Activated CD8-positive, alpha-beta T cell treated with anti-CD3 and anti-CD28 coated beads for 36 hours (primary cell): ENCODE measurements at regions not wholly inside any gene's neighbourhood (a gene's known extent, or its start where the extent isn't known, plus 50 kb on each side); places are given as distances from the start of the nearest gene placed in this dataset.

ENCODE experiments used
- ATAC-seq: fragments of 200-7000 bp; cut with Tn5 transposase; one replicate; pipeline ENCODE4 v1.10.0; 2021; ENCODE audit warnings: mild to moderate bottlenecking, moderate library complexity
- CTCF ChIA-PET: fragments of 350-600 bp; sonication (Branson Sonifier 250); formaldehyde crosslinking; loops from one replicate; lab custom pipeline; 2021; ENCODE audit warnings: antibody characterized with exemption; lab: Charles Lee
- POLR2A ChIA-PET: fragments of 350-600 bp; sonication (Branson Sonifier 250); formaldehyde crosslinking; loops from one replicate; lab custom pipeline; 2021; ENCODE audit warnings: antibody characterized with exemption; lab: Charles Lee
- DNase-seq: peaks from one replicate; pipeline ENCODE4 v3.0.0-alpha.2; 2020
- H3K27ac Mint-ChIP-seq: one replicate; pipeline ENCODE4 v1.8.0; 2021; ENCODE audit warnings: mild to moderate bottlenecking, mixed read lengths
- H3K27me3 Mint-ChIP-seq: one replicate; pipeline ENCODE4 v1.8.0; 2021; ENCODE audit warnings: mixed read lengths
- H3K36me3 Mint-ChIP-seq: one replicate; pipeline ENCODE4 v1.8.0; 2021; ENCODE audit warnings: low read depth, mixed read lengths
- H3K4me1 Mint-ChIP-seq: one replicate; pipeline ENCODE4 v1.8.0; 2021; ENCODE audit warnings: low read depth, mixed read lengths
- H3K4me3 Mint-ChIP-seq: one replicate; pipeline ENCODE4 v1.8.0; 2021; ENCODE audit warnings: mild to moderate bottlenecking, moderate library complexity, mixed read lengths
- H3K9me3 Mint-ChIP-seq: one replicate; pipeline ENCODE4 v1.8.0; 2021; ENCODE audit warnings: mixed read lengths
- intact Hi-C: fragments of 100-400 bp; cut with micrococcal nuclease; formaldehyde crosslinking; loops from one replicate; pipeline ENCODE4 v1.10.0; 2022
- TF ChIP-seq, protein P1 (sequence below): fragments of 200-600 bp; IDR thresholded peaks from one replicate; pipeline ENCODE4 v1.8.0; 2022; ENCODE audit warnings: antibody characterized with exemption, mild to moderate bottlenecking

DNA sequence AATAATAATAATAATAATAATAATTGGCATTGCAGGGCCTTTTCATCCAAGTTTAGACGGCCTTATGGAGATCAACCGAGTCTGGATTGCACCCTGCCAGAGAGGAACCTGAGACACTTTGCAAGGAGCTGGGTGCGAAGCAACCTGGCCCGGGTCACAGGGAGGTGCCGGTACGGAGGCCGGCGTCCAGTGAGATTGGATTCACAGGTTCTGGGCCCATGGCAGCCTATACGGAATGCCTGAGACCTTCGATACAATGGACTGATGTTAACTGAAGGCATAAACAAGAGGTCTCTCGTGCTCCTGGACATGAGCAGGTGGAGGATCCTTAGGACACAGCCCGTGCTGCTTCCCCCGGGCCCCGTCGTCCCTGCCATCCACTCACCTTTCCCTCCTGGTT is 416.5 kb upstream of the SALL3 start:
- DNase-seq (no peak), ATAC-seq (no peak)
- TF ChIP-seq, protein P1, sequence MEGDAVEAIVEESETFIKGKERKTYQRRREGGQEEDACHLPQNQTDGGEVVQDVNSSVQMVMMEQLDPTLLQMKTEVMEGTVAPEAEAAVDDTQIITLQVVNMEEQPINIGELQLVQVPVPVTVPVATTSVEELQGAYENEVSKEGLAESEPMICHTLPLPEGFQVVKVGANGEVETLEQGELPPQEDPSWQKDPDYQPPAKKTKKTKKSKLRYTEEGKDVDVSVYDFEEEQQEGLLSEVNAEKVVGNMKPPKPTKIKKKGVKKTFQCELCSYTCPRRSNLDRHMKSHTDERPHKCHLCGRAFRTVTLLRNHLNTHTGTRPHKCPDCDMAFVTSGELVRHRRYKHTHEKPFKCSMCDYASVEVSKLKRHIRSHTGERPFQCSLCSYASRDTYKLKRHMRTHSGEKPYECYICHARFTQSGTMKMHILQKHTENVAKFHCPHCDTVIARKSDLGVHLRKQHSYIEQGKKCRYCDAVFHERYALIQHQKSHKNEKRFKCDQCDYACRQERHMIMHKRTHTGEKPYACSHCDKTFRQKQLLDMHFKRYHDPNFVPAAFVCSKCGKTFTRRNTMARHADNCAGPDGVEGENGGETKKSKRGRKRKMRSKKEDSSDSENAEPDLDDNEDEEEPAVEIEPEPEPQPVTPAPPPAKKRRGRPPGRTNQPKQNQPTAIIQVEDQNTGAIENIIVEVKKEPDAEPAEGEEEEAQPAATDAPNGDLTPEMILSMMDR = no peak
- Mint-ChIP-seq H3K27me3 (peaks cover 2% of the 10 kb centered on the region), H3K4me3 (no peak overlapping the region), H3K36me3 (no peaks in the 10 kb centered on the region), H3K4me1 (no peaks in the 10 kb centered on the region), H3K27ac (no peak overlapping the region), H3K9me3 (peaks cover 5% of the 10 kb centered on the region)
- CTCF ChIA-PET = no interaction called here
- POLR2A ChIA-PET = no interaction called here
- intact Hi-C loops = no loop called here

DNA sequence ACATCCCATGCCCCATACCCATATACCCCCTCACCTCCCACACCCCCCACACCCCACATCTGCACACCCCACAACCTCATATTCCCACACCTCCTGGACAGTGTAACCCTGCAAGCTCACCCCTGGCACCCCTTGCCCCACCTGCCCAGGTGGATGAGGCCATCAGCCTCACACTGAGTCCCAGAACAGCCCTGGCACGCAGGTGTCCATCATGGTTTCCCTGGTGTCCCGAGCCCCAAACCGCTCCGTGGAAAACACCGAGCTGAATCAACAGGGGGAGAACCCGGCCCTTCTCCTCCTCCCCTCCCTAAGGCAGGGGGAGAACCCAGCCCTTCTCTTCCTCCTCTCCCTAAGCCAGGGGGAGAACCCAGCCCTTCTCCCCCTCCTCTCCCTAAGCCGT is 415.6 kb upstream of the SALL3 start:
- intact Hi-C loops = no loop called here

DNA sequence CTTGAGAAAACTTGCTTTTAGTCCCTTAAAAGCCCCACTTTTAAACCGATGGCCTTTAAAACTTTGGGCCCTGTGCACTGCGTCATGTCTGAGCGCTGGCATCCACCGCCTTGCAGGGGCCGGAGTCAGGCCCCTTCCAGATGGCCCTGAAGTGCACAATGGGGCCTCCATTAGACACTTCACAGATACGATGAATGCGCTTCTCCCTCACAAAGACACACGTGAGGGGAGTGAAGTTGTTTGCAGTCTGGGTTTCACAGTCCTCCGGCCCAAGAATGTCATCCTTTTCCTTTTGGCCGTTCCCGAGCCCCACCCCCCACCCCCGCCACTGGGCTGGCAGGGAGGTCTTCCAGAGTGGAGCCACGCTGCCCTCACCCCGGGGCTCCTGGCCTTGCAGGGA is 415.1 kb upstream of the SALL3 start:
- no peak overlapping the region for H3K27ac Mint-ChIP-seq
- CTCF ChIA-PET = no interaction called here
- peaks cover 9% of the 10 kb centered on the region for H3K9me3 Mint-ChIP-seq
- ATAC-seq (no peak), DNase-seq (no peak)
- H3K4me3 Mint-ChIP-seq = no peak overlapping the region
- TF ChIP-seq, protein P1 = no peak
- intact Hi-C loops = no loop called here
- H3K4me1 Mint-ChIP-seq = no peaks in the 10 kb centered on the region
- peaks cover 2% of the 10 kb centered on the region for H3K27me3 Mint-ChIP-seq
- POLR2A ChIA-PET = no interaction called here
- H3K36me3 Mint-ChIP-seq = no peaks in the 10 kb centered on the region

More for the DNA sequence above, 415.6 kb upstream of the SALL3 start:
- ATAC-seq = no peak
- Mint-ChIP-seq H3K4me1 (no peaks in the 10 kb centered on the region), H3K4me3 (no peak overlapping the region), H3K27ac (no peak overlapping the region), H3K9me3 (peaks cover 9% of the 10 kb centered on the region), H3K36me3 (no peaks in the 10 kb centered on the region), H3K27me3 (peaks cover 2% of the 10 kb centered on the region)
- DNase-seq = no peak
- CTCF ChIA-PET = no interaction called here
- POLR2A ChIA-PET = no interaction called here
- TF ChIP-seq, protein P1 = no peak

DNA sequence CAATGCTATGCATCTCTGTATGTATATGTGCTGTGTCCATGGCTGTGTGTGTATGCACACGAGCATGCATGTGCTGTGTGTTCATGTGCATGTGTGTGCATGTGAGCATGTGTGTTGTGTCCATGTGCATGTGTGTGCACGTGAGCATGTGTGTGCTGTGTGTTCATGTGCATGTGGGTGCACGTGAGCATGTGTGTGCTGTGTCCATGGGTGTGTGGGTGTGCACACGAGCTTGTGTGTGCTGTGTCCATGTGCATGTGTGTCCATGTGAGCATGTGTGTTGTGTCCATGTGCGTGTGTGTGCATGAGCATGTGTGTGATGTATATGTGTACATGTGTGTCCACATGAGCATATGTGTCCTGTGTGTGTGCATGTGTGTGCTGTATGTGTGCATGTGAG is 414.4 kb upstream of the SALL3 start:
- Mint-ChIP-seq H3K36me3 (no peaks in the 10 kb centered on the region), H3K27ac (no peak overlapping the region), H3K4me1 (no peaks in the 10 kb centered on the region), H3K4me3 (no peak overlapping the region), H3K27me3 (peaks cover 2% of the 10 kb centered on the region), H3K9me3 (peaks cover 13% of the 10 kb centered on the region)
- no peak for ATAC-seq
- POLR2A ChIA-PET = no interaction called here
- TF ChIP-seq, protein P1 = no peak
- CTCF ChIA-PET = no interaction called here
- no peak for DNase-seq
- intact Hi-C loops = no loop called here

DNA sequence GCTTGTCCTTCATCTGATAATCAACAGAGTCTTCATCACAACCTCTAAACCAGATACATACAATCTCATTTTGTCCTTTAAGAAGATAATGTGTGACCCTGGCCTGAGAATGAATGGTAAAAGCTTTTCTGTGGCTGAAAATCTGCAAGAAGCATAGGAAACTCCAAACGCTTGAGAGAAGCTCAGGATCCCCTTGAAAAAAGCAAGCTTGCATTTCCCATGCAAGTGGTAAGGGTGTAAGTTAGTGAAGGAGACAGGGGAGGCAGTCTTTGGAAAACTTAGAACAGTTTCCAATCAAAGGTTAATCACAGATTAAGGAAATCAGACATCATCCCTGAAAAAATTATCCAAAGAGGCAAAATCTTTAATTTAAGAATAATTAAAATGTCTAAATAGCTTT is 413.6 kb upstream of the SALL3 start:
- H3K27ac Mint-ChIP-seq = no peak overlapping the region
- ATAC-seq (no peak), DNase-seq (no peak)
- H3K4me3 Mint-ChIP-seq = no peak overlapping the region
- peaks cover 2% of the 10 kb centered on the region for H3K27me3 Mint-ChIP-seq
- H3K9me3 Mint-ChIP-seq = peaks cover 13% of the 10 kb centered on the region
- ChIA-PET CTCF (no interaction called here), POLR2A (no interaction called here)
- H3K36me3 Mint-ChIP-seq = no peaks in the 10 kb centered on the region
- no peaks in the 10 kb centered on the region for H3K4me1 Mint-ChIP-seq
- intact Hi-C loops = no loop called here
- TF ChIP-seq, protein P1 = no peak
